SK-N-SH (cell line): ENCODE measurements at regions not wholly inside any gene's neighbourhood (a gene's known extent, or its start where the extent isn't known, plus 50 kb on each side); places are given as distances from the start of the nearest gene placed in this dataset.

ENCODE experiments used
- CHD2 ChIP-seq: fragments of 150-350 bp; IDR thresholded peaks from 2 replicates; pipeline ENCODE4 v1.6.1; 2018; ENCODE audit warnings: low read length; ENCODE audit not compliant: partially characterized antibody
- CTCF ChIP-seq: fragments of 200-600 bp; sonication (generic); IDR thresholded peaks from 2 replicates; pipeline ENCODE4 v1.6.1; 2017; ENCODE audit warnings: antibody characterized with exemption, mild to moderate bottlenecking, moderate library complexity
- EP300 ChIP-seq, 2 experiments: IDR thresholded peaks; 2 replicates each; pipeline versions ENCODE4 v1.4.0 to v1.6.1; 2012; ENCODE audit warnings: borderline replicate concordance in 1 of 2, low read depth in 1 of 2, low read length in 1 of 2
- EZH2phosphoT487 ChIP-seq: fragments of 200-600 bp; sonication (generic); IDR thresholded peaks from 2 replicates; pipeline ENCODE4 v1.6.1; 2017; ENCODE audit warnings: low read depth, mixed run types, mild to moderate bottlenecking, antibody characterized with exemption, moderate library complexity, borderline replicate concordance
- FOXM1 ChIP-seq: IDR thresholded peaks from 2 replicates; pipeline ENCODE4 v1.4.0; 2012; ENCODE audit warnings: low read depth, mild to moderate bottlenecking
- JUND ChIP-seq: IDR thresholded peaks from 2 replicates; pipeline ENCODE4 v1.4.0; 2012
- MAX ChIP-seq: IDR thresholded peaks from 2 replicates; pipeline ENCODE4 v1.4.0; 2012; ENCODE audit warnings: low read depth
- NRF1 ChIP-seq: IDR thresholded peaks from 2 replicates; pipeline ENCODE4 v1.6.1; 2012; ENCODE audit warnings: low read depth, mild to moderate bottlenecking, low read length
- POLR2AphosphoS5 ChIP-seq: IDR thresholded peaks from 2 replicates; pipeline ENCODE4 v1.6.1; 2012; ENCODE audit warnings: low read depth, low read length
- RFX5 ChIP-seq: IDR thresholded peaks from 2 replicates; pipeline ENCODE4 v1.6.1; 2012; ENCODE audit warnings: mild to moderate bottlenecking, improper control_type of control experiment, low read length

DNA sequence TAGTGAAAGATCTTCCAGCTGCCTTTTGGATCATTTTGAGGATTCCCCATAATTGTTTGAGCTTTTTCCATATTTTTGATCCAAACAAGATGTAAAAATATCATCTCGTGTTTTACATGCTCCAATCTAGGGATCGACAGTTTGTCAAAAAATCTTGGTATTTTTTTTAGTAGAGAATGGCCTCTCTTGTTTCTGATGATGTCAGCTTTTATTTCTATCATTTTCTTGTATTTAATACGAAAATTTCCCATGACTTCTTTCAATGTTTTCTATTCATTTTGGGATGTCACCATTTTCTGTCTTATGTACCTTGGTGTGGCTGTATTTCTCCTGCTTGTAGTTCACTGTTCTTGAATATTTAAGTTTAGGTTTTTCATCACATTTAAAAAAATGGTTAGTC, 812.0 kb upstream of the NCAM2 start:
- TF ChIP-seq EZH2phosphoT487, result no peak
- no peak for TF ChIP-seq CTCF
- no peak for TF ChIP-seq CHD2
- no peak for TF ChIP-seq NRF1
- no peak for TF ChIP-seq JUND
- no peak for TF ChIP-seq POLR2AphosphoS5
- no peak for TF ChIP-seq FOXM1
- TF ChIP-seq RFX5, result no peak
- TF ChIP-seq EP300 (IDR thresholded peaks at IDR 0.05; ENCODE audit: borderline replicate concordance in 1 of 2, low read depth in 1 of 2, low read length in 1 of 2), result no peak
- TF ChIP-seq MAX, result no peak
